Endodermal cell (in vitro differentiated cells): ENCODE measurements at regions not wholly inside any gene's neighbourhood (a gene's known extent, or its start where the extent isn't known, plus 50 kb on each side); places are given as distances from the start of the nearest gene placed in this dataset.

Experiments used
- DNase-seq: peaks from one replicate; pipeline ENCODE4 v3.0.0-alpha.2; 2017
- H3K27ac ChIP-seq: 2 replicates; pipeline ENCODE4 v1.5.1; 2013; ENCODE audit warnings: mild to moderate bottlenecking, low read depth, low read length, moderate library complexity
- H3K27me3 ChIP-seq: 2 replicates; pipeline ENCODE4 v1.6.1; 2013; ENCODE audit warnings: mild to moderate bottlenecking, low read length, moderate library complexity; ENCODE audit not compliant: insufficient read depth, control insufficient read depth, poor library complexity, severe bottlenecking
- H3K36me3 ChIP-seq: 2 replicates; pipeline ENCODE4 v1.7.0; 2013; ENCODE audit warnings: mild to moderate bottlenecking, low read length, moderate library complexity; ENCODE audit not compliant: control insufficient read depth, insufficient read depth
- H3K4me1 ChIP-seq: one replicate; pipeline ENCODE4 v1.7.0; 2013; ENCODE audit warnings: low read length; ENCODE audit not compliant: control insufficient read depth, insufficient read depth
- H3K4me3 ChIP-seq: 2 replicates; pipeline ENCODE4 v1.5.1; 2013; ENCODE audit warnings: mild to moderate bottlenecking, low read length, moderate library complexity
- H3K9ac ChIP-seq: 2 replicates; pipeline ENCODE4 v1.6.1; 2013; ENCODE audit warnings: mild to moderate bottlenecking, low read length, moderate library complexity; ENCODE audit not compliant: poor library complexity, severe bottlenecking; ENCODE audit errors: extremely low read depth
- H3K9me3 ChIP-seq: 2 replicates; pipeline ENCODE4 v1.6.1; 2013; ENCODE audit warnings: mild to moderate bottlenecking, low read length, moderate library complexity; ENCODE audit not compliant: control insufficient read depth
- H3K27ac Mint-ChIP-seq: 2 replicates; pipeline ENCODE4 v1.8.0; 2020; ENCODE audit warnings: mixed read lengths
- H3K27me3 Mint-ChIP-seq: 2 replicates; pipeline ENCODE4 v1.8.0; 2021; ENCODE audit warnings: mild to moderate bottlenecking, mixed read lengths; ENCODE audit not compliant: insufficient read depth
- H3K36me3 Mint-ChIP-seq: 2 replicates; pipeline ENCODE4 v1.8.0; 2020; ENCODE audit warnings: low read depth, mixed read lengths
- H3K4me1 Mint-ChIP-seq: 2 replicates; pipeline ENCODE4 v1.8.0; 2020; ENCODE audit warnings: mixed read lengths
- H3K4me3 Mint-ChIP-seq: 2 replicates; pipeline ENCODE4 v1.8.0; 2020; ENCODE audit warnings: mild to moderate bottlenecking, moderate library complexity, mixed read lengths
- H3K9me3 Mint-ChIP-seq: 2 replicates; pipeline ENCODE4 v1.8.0; 2020; ENCODE audit warnings: mild to moderate bottlenecking, mixed read lengths
- CTCF ChIP-seq: fragments of 200-600 bp; sonication (generic); conservative IDR thresholded peaks from 2 replicates; pipeline ENCODE4 v1.5.0; 2021; ENCODE audit warnings: antibody characterized with exemption, mild to moderate bottlenecking
- WGBS, 2 experiments: methylation state at CpG; one replicate each; pipeline versions ENCODE4 v1.1.5 to v1.1.7; 2013; ENCODE audit warnings: missing lambda C conversion rate in 2 of 2, mixed read lengths in 1 of 2; ENCODE audit not compliant: insufficient coverage in 1 of 2, insufficient read length in 1 of 2; 5-methylcytosine and 5-hydroxymethylcytosine counted together

DNA sequence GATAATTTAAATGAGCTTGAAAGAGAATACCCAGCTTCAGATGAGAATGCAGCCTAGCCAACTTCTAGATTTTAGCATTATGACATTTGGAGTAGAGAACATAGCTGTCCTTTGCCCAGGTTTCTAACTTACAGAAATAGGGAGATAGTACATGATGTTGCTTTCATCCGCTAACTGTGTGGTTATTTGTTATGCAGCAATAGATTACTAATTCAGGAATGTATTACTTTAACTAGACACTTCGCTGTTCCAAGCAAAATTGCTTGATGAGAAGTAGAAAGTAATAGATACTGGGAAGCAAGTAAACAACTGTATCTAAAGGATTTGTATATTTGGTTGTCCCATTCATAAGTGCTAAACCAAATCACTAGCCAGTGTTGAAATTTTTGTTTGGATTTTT, 790.9 kb upstream of the PRR20A start:
- no peaks in the 10 kb centered on the region for H3K4me1 ChIP-seq

GRCh38 chr13:56351041-56351440, 789.7 kb upstream of the PRR20A start:
- H3K4me1 Mint-ChIP-seq, result peaks cover 10% of the 10 kb centered on the region
- DNase-seq, result peak; percentile 64
- no peaks in the 10 kb centered on the region for H3K27me3 Mint-ChIP-seq
- H3K9me3 Mint-ChIP-seq, result no peaks in the 10 kb centered on the region
- peak; percentile 50 for TF ChIP-seq CTCF
- H3K4me3 ChIP-seq, result no peak overlapping the region
- no peak overlapping the region for H3K27ac Mint-ChIP-seq
- H3K27ac ChIP-seq, result no peak overlapping the region
- H3K4me3 Mint-ChIP-seq, result no peak overlapping the region
- no peaks in the 10 kb centered on the region for H3K9me3 ChIP-seq
- H3K36me3 Mint-ChIP-seq, result no peaks in the 10 kb centered on the region
- no peaks in the 10 kb centered on the region for H3K36me3 ChIP-seq
- 69 to 79% methylated on average over 2 to 3 of the region's 3 CpGs for WGBS, 2 experiments
- no peaks in the 10 kb centered on the region for H3K27me3 ChIP-seq
- H3K4me1 ChIP-seq, result no peaks in the 10 kb centered on the region
- no peak overlapping the region for H3K9ac ChIP-seq

More for the DNA sequence above, 790.9 kb upstream of the PRR20A start:
- no peak for DNase-seq
- WGBS, 2 experiments, result 90% methylated on average over 2 of the region's 2 CpGs; no CpG with 5 or more reads in 1 of the 2 experiments
- no peaks in the 10 kb centered on the region for H3K36me3 Mint-ChIP-seq
- Histone ChIP-seq H3K27me3 (no peaks in the 10 kb centered on the region), H3K27ac (no peak overlapping the region), H3K9me3 (no peaks in the 10 kb centered on the region), H3K9ac (no peak overlapping the region), H3K4me3 (no peak overlapping the region), H3K36me3 (no peaks in the 10 kb centered on the region)
- no peaks in the 10 kb centered on the region for H3K27me3 Mint-ChIP-seq
- TF ChIP-seq CTCF, result no peak
- H3K4me1 Mint-ChIP-seq, result peaks cover 10% of the 10 kb centered on the region
- no peak overlapping the region for H3K27ac Mint-ChIP-seq
- H3K4me3 Mint-ChIP-seq, result no peak overlapping the region
- no peaks in the 10 kb centered on the region for H3K9me3 Mint-ChIP-seq

DNA sequence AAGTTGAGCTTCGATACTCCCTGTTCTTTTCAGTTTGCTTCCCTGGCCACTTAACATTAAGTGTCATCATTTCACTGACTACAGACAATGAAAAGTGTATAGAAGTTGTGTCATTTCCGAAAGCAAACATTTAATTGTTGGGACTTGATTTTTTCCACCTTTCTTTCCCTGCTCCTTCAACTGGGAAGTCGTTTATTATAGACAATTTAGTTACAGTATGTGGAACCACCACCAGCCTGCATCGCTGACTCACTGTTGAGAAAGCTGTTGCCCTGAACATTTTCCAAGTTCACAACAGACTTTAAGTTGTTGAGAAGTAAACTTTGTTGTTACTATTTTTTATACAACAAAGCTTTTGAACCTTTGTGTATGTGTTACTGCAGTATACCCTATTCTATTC, 788.4 kb upstream of the PRR20A start:
- no peaks in the 10 kb centered on the region for H3K27me3 ChIP-seq
- no peak overlapping the region for H3K4me3 Mint-ChIP-seq
- no peak for TF ChIP-seq CTCF
- H3K4me1 Mint-ChIP-seq, result peaks cover 10% of the 10 kb centered on the region
- H3K9ac ChIP-seq, result no peak overlapping the region
- no peak overlapping the region for H3K27ac Mint-ChIP-seq
- no peak overlapping the region for H3K4me3 ChIP-seq
- DNase-seq, result no peak
- WGBS, 2 experiments, result 85% methylated on average over 4 of the region's 4 CpGs; no CpG with 5 or more reads in 1 of the 2 experiments
- H3K36me3 Mint-ChIP-seq, result no peaks in the 10 kb centered on the region
- H3K9me3 Mint-ChIP-seq, result no peaks in the 10 kb centered on the region
- no peaks in the 10 kb centered on the region for H3K27me3 Mint-ChIP-seq
- no peaks in the 10 kb centered on the region for H3K36me3 ChIP-seq
- H3K4me1 ChIP-seq, result no peaks in the 10 kb centered on the region
- H3K9me3 ChIP-seq, result no peaks in the 10 kb centered on the region
- H3K27ac ChIP-seq, result no peak overlapping the region
